MCF 10A (cell line): ENCODE measurements at regions not wholly inside any gene's neighbourhood (a gene's known extent, or its start where the extent isn't known, plus 50 kb on each side); places are given as distances from the start of the nearest gene placed in this dataset.
"Not testable (repeated sequence)": the region's sequence is repeated elsewhere in the genome, so short reads cannot be mapped to it uniquely, and the experiment has no call there.

Experiments used
- BruUV-seq: library from RNA; stranded (reverse); fragments of 400-500 nt; replicated peaks from 2 replicates; lab custom pipeline; 2021; lab: Mats Ljungman, UMichigan
- CTCF ChIA-PET: fragments of 300-600 bp; sonication (Branson Sonifier 250); formaldehyde crosslinking; extraction: SDS; loops from one replicate; lab custom pipeline; 2021; ENCODE audit warnings: antibody characterized with exemption, inconsistent platforms; lab: Yijun Ruan, JAX
- POLR2A ChIA-PET: fragments of 300-600, 350-650 bp; sonication (Branson Sonifier 250); formaldehyde crosslinking; extraction: SDS; loops from one replicate; lab custom pipeline; 2020; ENCODE audit warnings: antibody characterized with exemption, inconsistent platforms; lab: Yijun Ruan, JAX
- DNase-seq: peaks from one replicate; pipeline ENCODE4 v3.0.0-alpha.2; 2018; ENCODE audit not compliant: unreplicated experiment
- H3K27ac Mint-ChIP-seq: one replicate; pipeline ENCODE4 v1.8.0; 2022; ENCODE audit warnings: mild to moderate bottlenecking, low read depth, mixed read lengths; ENCODE audit not compliant: unreplicated experiment
- H3K27me3 Mint-ChIP-seq: one replicate; pipeline ENCODE4 v1.8.0; 2022; ENCODE audit warnings: mixed read lengths; ENCODE audit not compliant: insufficient read depth, unreplicated experiment
- H3K36me3 Mint-ChIP-seq: one replicate; pipeline ENCODE4 v1.8.0; 2022; ENCODE audit warnings: mild to moderate bottlenecking, moderate library complexity, mixed read lengths; ENCODE audit not compliant: insufficient read depth, unreplicated experiment
- H3K4me1 Mint-ChIP-seq: one replicate; pipeline ENCODE4 v1.8.0; 2022; ENCODE audit warnings: mixed read lengths; ENCODE audit not compliant: insufficient read depth, unreplicated experiment
- H3K4me3 Mint-ChIP-seq: one replicate; pipeline ENCODE4 v1.8.0; 2022; ENCODE audit warnings: mild to moderate bottlenecking, moderate library complexity, mixed read lengths; ENCODE audit not compliant: unreplicated experiment
- H3K9me3 Mint-ChIP-seq: one replicate; pipeline ENCODE4 v1.8.0; 2022; ENCODE audit warnings: mixed read lengths; ENCODE audit not compliant: unreplicated experiment
- intact Hi-C: fragments of 100-400 bp; cut with micrococcal nuclease; formaldehyde crosslinking; loops from 2 replicates; pipeline ENCODE4 v1.14.1; 2022
- TF ChIP-seq, protein P1 (sequence below): fragments of 200-600 bp; IDR thresholded peaks from one replicate; pipeline ENCODE4 v1.8.0; 2022; ENCODE audit warnings: antibody characterized with exemption, mild to moderate bottlenecking; ENCODE audit not compliant: unreplicated experiment

DNA sequence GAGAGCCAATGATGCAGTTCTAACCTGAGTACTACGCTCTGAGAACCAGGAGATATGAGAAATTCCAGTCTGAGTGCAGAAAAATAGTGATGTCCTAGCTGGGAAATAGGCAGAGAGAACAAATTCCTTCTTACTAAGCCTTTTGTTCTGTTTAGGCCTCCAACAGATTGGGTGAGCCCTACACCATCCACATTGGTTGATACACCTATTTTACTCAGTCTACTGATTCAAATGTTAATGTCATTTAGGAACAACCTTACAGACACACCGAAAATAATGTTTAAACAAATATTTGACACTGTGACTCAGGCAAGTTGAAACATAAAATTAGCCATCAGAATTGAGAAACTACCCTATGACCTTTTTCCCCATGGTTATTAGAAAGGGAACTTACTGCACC lies 333.9 kb upstream of the IZUMO3 start:
- H3K36me3 Mint-ChIP-seq: no peaks in the 10 kb centered on the region
- no peak overlapping the region for H3K4me3 Mint-ChIP-seq
- peaks cover 17% of the 10 kb centered on the region for H3K9me3 Mint-ChIP-seq
- no peak for DNase-seq
- H3K27me3 Mint-ChIP-seq: no peaks in the 10 kb centered on the region
- TF ChIP-seq, protein P1, sequence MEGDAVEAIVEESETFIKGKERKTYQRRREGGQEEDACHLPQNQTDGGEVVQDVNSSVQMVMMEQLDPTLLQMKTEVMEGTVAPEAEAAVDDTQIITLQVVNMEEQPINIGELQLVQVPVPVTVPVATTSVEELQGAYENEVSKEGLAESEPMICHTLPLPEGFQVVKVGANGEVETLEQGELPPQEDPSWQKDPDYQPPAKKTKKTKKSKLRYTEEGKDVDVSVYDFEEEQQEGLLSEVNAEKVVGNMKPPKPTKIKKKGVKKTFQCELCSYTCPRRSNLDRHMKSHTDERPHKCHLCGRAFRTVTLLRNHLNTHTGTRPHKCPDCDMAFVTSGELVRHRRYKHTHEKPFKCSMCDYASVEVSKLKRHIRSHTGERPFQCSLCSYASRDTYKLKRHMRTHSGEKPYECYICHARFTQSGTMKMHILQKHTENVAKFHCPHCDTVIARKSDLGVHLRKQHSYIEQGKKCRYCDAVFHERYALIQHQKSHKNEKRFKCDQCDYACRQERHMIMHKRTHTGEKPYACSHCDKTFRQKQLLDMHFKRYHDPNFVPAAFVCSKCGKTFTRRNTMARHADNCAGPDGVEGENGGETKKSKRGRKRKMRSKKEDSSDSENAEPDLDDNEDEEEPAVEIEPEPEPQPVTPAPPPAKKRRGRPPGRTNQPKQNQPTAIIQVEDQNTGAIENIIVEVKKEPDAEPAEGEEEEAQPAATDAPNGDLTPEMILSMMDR: no peak
- H3K4me1 Mint-ChIP-seq: no peaks in the 10 kb centered on the region
- POLR2A ChIA-PET: no interaction called here
- BruUV-seq: no TSS peak
- intact Hi-C loops: no loop called here
- CTCF ChIA-PET: no interaction called here
- H3K27ac Mint-ChIP-seq: no peak overlapping the region

DNA sequence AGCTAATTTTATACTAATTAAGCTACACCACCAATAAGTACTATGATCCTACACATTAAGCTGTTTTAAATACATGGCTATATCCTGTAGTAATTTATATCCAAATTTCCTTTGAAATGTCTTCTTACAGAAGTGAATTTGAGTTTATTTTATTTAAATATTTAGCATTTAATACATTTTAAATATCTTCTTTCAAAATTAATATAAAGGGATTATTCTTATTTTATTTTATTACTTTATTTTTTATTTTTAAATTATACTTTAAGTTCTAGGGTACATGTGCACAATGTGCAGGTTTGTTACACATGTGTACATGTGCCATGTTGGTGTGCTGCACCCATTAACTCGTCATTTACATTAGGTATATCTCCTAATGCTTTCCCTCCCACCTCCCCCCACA lies 310.9 kb upstream of the IZUMO3 start:
- H3K4me3 Mint-ChIP-seq, intact Hi-C loops, H3K27me3 Mint-ChIP-seq, DNase-seq, H3K9me3 Mint-ChIP-seq, POLR2A ChIA-PET, H3K36me3 Mint-ChIP-seq, BruUV-seq, H3K4me1 Mint-ChIP-seq, H3K27ac Mint-ChIP-seq, CTCF ChIA-PET: not testable (repeated sequence)

DNA sequence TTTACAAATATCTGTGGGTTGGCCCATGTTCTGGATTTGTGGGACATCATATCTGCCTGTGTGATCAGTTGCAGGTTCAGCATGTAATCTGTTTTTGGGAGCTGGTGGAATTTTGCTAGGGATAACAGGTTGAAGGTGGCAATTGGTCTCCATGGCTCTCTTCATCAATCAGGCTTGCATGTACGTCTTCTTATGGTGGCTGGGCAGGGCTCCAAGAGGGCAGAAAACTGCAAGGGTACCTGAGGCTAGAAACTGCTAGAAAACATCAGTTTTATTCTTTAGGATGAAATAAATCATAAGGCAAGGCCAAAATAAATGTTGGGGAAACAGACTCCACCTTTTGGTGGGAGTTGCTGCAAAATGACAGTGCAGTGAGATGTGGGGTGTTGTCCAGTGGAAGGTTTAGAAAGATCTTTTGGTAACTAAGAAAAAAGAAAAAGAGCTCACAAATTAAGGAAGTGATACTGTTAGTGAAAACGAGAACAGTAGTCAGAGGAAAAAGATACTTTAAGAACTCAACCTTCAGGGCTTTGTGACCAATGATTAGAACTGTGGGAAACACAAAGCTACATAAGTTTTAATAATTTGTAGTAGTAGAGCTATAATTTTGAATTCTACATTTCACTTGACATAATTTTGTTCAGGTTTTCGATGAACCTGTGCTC lies 300.7 kb upstream of the IZUMO3 start:
- BruUV-seq: no TSS peak
- no peaks in the 10 kb centered on the region for H3K27me3 Mint-ChIP-seq
- H3K36me3 Mint-ChIP-seq: peaks cover 6% of the 10 kb centered on the region
- DNase-seq: no peak
- no peak overlapping the region for H3K27ac Mint-ChIP-seq
- no peak overlapping the region for H3K4me3 Mint-ChIP-seq
- H3K4me1 Mint-ChIP-seq: no peaks in the 10 kb centered on the region
- TF ChIP-seq, protein P1: no peak
- ChIA-PET POLR2A (no interaction called here), CTCF (interaction anchor here (0.6 kb wide), 1 partner anchor 1051 kb away, joined by 6 read pairs; no protein-coding TSS in a partner anchor)
- intact Hi-C loops: no loop called here
- H3K9me3 Mint-ChIP-seq: peaks cover 5% of the 10 kb centered on the region

DNA sequence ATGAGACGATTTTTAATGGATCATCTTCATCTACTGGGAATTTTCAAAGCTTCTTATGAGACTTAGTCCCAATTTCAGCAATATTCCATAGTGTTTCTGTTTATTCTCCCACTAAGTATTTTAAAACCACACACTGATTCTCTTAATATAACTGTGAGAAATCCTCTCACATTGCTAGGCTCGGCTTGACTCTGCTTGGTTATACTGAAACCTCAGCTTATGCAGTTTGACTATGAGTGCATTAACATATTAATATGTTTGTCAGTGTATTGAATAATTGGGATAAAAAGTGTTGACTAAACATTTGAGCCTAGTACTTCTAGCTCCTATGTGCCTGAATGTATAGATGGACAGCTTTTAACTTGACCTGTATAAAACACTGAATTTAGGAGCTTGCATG lies 298.5 kb upstream of the IZUMO3 start:
- Mint-ChIP-seq H3K27ac (no peak overlapping the region), H3K4me1 (no peaks in the 10 kb centered on the region), H3K36me3 (peaks cover 6% of the 10 kb centered on the region), H3K4me3 (no peak overlapping the region), H3K9me3 (peaks cover 5% of the 10 kb centered on the region), H3K27me3 (no peaks in the 10 kb centered on the region)
- POLR2A ChIA-PET: no interaction called here
- no TSS peak for BruUV-seq
- no peak for DNase-seq
- TF ChIP-seq, protein P1: no peak
- intact Hi-C loops: no loop called here
- CTCF ChIA-PET: no interaction called here
